Esophagus squamous epithelium (tissue), 4 donors: ENCODE measurements at regions not wholly inside any gene's neighbourhood (a gene's known extent, or its start where the extent isn't known, plus 50 kb on each side); places are given as distances from the start of the nearest gene placed in this dataset.

Experiments
- POLR2A ChIP-seq, 4 donors: fragments of 450-650 bp; IDR thresholded peaks; one replicate each; pipeline ENCODE4 v1.6.1; 2017; ENCODE audit warnings: antibody characterized with exemption in 4 of 4, mild to moderate bottlenecking in 4 of 4, moderate library complexity in 3 of 4
- TF ChIP-seq, protein P1 (sequence below), 6 experiments: fragments of 450-650 bp in 4 of 6; fragments of 200-600 bp in 2 of 6; sonication (generic) in 2 of 6; IDR thresholded peaks; one replicate each; pipeline ENCODE4 v1.5.1; 2016 to 2019; ENCODE audit warnings: antibody characterized with exemption in 6 of 6, mild to moderate bottlenecking in 4 of 6, moderate library complexity in 4 of 6

DNA sequence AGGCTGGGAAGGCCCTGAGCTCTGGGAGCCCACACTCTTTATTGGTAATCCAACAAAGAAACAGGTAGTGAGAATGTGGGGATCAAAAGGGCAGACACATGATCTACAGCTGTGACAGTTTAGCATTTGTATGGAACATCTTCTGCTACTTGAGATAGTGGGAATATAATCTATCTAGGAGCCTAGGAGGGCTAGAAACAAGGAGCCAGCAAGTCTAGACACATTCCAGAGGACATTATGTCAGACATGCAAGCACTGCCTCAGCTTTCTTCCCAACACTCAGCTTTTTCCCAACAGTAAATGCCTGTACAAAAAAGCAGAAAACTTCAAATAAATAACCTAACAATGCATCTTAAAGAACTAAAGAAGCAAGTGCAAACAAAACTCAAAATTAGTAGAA is 1150.6 kb upstream of the RAG2 start:
- TF ChIP-seq, protein P1, sequence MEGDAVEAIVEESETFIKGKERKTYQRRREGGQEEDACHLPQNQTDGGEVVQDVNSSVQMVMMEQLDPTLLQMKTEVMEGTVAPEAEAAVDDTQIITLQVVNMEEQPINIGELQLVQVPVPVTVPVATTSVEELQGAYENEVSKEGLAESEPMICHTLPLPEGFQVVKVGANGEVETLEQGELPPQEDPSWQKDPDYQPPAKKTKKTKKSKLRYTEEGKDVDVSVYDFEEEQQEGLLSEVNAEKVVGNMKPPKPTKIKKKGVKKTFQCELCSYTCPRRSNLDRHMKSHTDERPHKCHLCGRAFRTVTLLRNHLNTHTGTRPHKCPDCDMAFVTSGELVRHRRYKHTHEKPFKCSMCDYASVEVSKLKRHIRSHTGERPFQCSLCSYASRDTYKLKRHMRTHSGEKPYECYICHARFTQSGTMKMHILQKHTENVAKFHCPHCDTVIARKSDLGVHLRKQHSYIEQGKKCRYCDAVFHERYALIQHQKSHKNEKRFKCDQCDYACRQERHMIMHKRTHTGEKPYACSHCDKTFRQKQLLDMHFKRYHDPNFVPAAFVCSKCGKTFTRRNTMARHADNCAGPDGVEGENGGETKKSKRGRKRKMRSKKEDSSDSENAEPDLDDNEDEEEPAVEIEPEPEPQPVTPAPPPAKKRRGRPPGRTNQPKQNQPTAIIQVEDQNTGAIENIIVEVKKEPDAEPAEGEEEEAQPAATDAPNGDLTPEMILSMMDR (IDR thresholded peaks at IDR 0.05), result no peak
- no peak for TF ChIP-seq POLR2A (IDR thresholded peaks at IDR 0.05)
